Heart left ventricle (tissue), 13 donors: ENCODE measurements at regions not wholly inside any gene's neighbourhood (a gene's known extent, or its start where the extent isn't known, plus 50 kb on each side); places are given as distances from the start of the nearest gene placed in this dataset.

Experiments
- POLR2A ChIP-seq, 2 donors: fragments of 450-650 bp; IDR thresholded peaks; one replicate each; pipeline ENCODE4 v1.6.1; 2017; ENCODE audit warnings: antibody characterized with exemption in 2 of 2, mild to moderate bottlenecking in 2 of 2, moderate library complexity in 2 of 2
- TF ChIP-seq, protein P1 (sequence below), 12 donors: fragments of 200-600 bp; sonication (generic) in 4 of 12; IDR thresholded peaks; one replicate each; pipeline versions ENCODE4 v1.5.0 to v1.8.0; 2018 to 2022; ENCODE audit warnings: antibody characterized with exemption in 12 of 12, mild to moderate bottlenecking in 5 of 12
- donor health status: ischemic (EF 13 %, LVEDD 7.1; RV severe dilation, severe dysfunction).
- donor health status: DM: no; HTN: yes; CAD: no.
- donor health status: DM: no; HTN: no; CAD: no.
- donor health status: ischemic (EF 25% LVEDD 6.9; RV normal size, moderate dysfunction).
- donor health status: ischemic (EF 25% LVEDD 5.7; RV mildly dilated, moderate dysfunction).
- donor health status: ischemic (EF 35%, LVEDD 5.7; RV mildly dilated, moderate dysfunction).
- donor health status: nonischemic (EF 11% LVEDD 7.7; RV severe dilation, severe dysfunction).
- donor health status: DM: yes; HTN: yes; CAD: no.
- donor health status: PGD.
- donor health status: ischemic (EF 29% LVEDD 5.4; RV normal size, mild dysfunction).
- donor health status: nonischemic (EF 23%, LVEDD 6.1; RV moderate dilation, normal function).

DNA sequence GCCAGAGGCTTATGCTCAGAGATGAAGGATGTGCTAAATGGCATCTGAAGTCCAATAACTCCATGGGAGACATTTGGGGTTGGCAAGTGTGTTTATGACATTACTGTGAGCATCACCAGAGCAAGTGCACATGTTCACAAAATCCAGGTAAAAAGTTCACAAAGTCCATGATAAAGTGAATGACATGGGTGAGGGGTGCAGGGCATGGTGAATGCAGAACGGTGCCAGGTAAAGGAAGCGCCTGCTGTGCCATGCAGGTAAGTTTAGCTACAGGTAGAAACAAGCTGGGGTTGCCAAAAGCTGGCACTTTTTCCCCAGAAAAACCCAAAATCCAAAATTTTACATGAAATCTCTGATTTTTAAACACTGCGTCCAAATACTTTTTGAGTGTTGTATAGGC, 268.2 kb downstream of the ABHD5 start:
- TF ChIP-seq, protein P1, sequence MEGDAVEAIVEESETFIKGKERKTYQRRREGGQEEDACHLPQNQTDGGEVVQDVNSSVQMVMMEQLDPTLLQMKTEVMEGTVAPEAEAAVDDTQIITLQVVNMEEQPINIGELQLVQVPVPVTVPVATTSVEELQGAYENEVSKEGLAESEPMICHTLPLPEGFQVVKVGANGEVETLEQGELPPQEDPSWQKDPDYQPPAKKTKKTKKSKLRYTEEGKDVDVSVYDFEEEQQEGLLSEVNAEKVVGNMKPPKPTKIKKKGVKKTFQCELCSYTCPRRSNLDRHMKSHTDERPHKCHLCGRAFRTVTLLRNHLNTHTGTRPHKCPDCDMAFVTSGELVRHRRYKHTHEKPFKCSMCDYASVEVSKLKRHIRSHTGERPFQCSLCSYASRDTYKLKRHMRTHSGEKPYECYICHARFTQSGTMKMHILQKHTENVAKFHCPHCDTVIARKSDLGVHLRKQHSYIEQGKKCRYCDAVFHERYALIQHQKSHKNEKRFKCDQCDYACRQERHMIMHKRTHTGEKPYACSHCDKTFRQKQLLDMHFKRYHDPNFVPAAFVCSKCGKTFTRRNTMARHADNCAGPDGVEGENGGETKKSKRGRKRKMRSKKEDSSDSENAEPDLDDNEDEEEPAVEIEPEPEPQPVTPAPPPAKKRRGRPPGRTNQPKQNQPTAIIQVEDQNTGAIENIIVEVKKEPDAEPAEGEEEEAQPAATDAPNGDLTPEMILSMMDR (IDR thresholded peaks at IDR 0.05), result no peak
- TF ChIP-seq POLR2A (IDR thresholded peaks at IDR 0.05), result no peak
